ENCODE measurements at regions not wholly inside any gene's neighbourhood (a gene's known extent, or its start where the extent isn't known, plus 50 kb on each side); places are given as distances from the start of the nearest gene placed in this dataset.
A peak's percentile ranks its signal among the peaks of the same experiment; 100 is the strongest.
"Not testable (repeated sequence)": the region's sequence is repeated elsewhere in the genome, so short reads cannot be mapped to it uniquely, and the experiment has no call there.

DNA sequence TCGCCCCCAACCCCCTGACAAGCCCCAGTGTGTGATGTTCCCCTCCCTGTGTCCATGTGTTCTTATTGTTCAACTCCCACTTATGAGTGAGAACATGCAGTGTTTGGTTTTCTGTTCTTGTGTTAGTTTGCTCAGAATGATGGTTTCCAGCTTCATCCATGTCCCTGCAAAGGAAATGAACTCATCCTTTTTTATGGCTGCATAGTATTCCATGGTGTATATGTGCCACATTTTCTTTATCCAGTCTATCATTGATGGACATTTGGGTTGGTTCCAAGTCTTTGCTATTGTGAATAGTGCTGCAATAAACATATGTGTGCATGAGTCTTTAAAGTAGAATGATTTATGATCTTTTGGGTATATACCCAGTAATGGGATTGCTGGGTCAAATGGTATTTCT, 107.5 kb downstream of the UTP18 start:
- peaks cover 26% of the 10 kb centered on the region for H3K27me3 ChIP-seq (replicated peaks; ENCODE audit: control insufficient read depth, insufficient read depth, low read length)
- DNase-seq (ENCODE audit: low read depth); H3K4me1 ChIP-seq (ENCODE audit: control insufficient read depth, insufficient read depth, low read length); H3K36me3 ChIP-seq (ENCODE audit: control insufficient read depth, insufficient read depth, low read length, severe bottlenecking); H3K9ac ChIP-seq (ENCODE audit: low read length); H3K9me3 ChIP-seq (ENCODE audit: control insufficient read depth, low read length); H3K4me3 ChIP-seq (ENCODE audit: low read length): not testable (repeated sequence)

GRCh38 chr17:51371732-51372151, 111.4 kb downstream of the UTP18 start:
- Histone ChIP-seq H3K36me3 (ENCODE audit: control insufficient read depth, insufficient read depth, low read length, severe bottlenecking) (no peaks in the 10 kb centered on the region), H3K4me1 (ENCODE audit: control insufficient read depth, insufficient read depth, low read length) (no peaks in the 10 kb centered on the region), H3K9ac (ENCODE audit: low read length) (no peak overlapping the region), H3K4me3 (ENCODE audit: low read length) (no peak overlapping the region), H3K9me3 (ENCODE audit: control insufficient read depth, low read length) (no peaks in the 10 kb centered on the region), H3K27me3 (replicated peaks; ENCODE audit: control insufficient read depth, insufficient read depth, low read length) (peaks cover 21% of the 10 kb centered on the region)
- peak; percentile 37 for DNase-seq (ENCODE audit: low read depth)

DNA sequence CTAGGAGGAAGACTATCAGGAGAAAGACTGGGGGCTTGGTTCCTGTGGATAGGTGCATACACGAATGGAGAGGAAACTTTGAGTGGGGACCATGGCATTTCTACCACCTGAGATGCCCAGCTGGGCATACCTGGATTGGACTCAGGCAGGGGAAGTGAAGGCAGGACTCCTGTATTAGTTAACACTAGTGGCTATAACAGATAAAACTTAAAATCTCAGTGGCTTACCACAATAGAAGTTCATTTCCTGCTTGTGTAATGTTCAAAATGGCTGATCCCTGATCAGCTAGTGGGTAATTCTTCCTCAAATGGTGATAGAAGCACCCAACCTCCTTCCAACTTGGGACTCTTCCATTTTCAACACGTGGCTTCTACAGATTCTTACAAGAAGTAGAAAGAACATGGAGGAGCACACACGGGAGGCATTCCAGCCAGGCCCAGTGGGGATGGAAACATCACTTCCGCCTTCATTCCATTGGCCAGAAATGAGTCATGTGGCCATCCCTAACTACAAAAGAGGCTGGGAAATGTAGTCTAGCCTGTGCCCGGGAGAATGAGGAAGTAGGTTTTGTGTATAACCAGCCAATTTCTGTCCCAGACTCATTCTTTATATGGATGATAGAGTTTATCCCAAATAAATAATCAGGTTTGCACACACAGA, 112.1 kb downstream of the UTP18 start:
- H3K4me1 ChIP-seq (ENCODE audit: control insufficient read depth, insufficient read depth, low read length): no peaks in the 10 kb centered on the region
- no peaks in the 10 kb centered on the region for H3K9me3 ChIP-seq (ENCODE audit: control insufficient read depth, low read length)
- peaks cover 21% of the 10 kb centered on the region for H3K27me3 ChIP-seq (replicated peaks; ENCODE audit: control insufficient read depth, insufficient read depth, low read length)
- peak overlapping the region; percentile 49 for H3K4me3 ChIP-seq (ENCODE audit: low read length)
- H3K9ac ChIP-seq (ENCODE audit: low read length): no peak overlapping the region
- H3K36me3 ChIP-seq (ENCODE audit: control insufficient read depth, insufficient read depth, low read length, severe bottlenecking): no peaks in the 10 kb centered on the region
- DNase-seq (ENCODE audit: low read depth): peak; percentile 5

- Histone ChIP-seq H3K4me3 (ENCODE audit: low read length) (no peak overlapping the region), H3K27me3 (replicated peaks; ENCODE audit: control insufficient read depth, insufficient read depth, low read length) (peaks cover 20% of the 10 kb centered on the region), H3K9me3 (ENCODE audit: control insufficient read depth, low read length) (no peaks in the 10 kb centered on the region), H3K4me1 (ENCODE audit: control insufficient read depth, insufficient read depth, low read length) (no peaks in the 10 kb centered on the region), H3K9ac (ENCODE audit: low read length) (no peak overlapping the region), H3K36me3 (ENCODE audit: control insufficient read depth, insufficient read depth, low read length, severe bottlenecking) (no peaks in the 10 kb centered on the region)
- no peak for DNase-seq (ENCODE audit: low read depth)
Measured at GRCh38 chr17:51373489-51374152, 113.3 kb downstream of the UTP18 start.

DNA sequence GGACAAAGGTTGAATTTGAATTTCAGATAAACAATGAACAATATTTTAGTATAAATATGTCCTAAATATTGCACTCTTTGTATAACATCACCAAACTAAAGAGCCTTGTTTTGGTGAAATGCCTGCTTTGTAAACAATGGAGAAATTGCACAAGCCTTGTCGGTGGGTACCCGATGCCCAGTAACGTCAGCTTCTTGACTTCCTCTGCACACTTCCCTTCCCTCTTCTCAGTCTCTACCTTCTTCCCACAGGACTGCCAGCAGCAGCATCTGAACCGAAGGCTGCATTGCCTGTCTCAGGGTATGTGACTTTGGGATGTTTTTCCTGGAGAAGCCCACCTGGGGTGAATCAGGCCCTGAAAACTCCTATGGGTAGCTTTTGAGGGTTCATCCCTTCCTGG, 113.9 kb downstream of the UTP18 start:
- no peak for DNase-seq (ENCODE audit: low read depth)
- Histone ChIP-seq H3K4me1 (ENCODE audit: control insufficient read depth, insufficient read depth, low read length) (no peaks in the 10 kb centered on the region), H3K27me3 (replicated peaks; ENCODE audit: control insufficient read depth, insufficient read depth, low read length) (peaks cover 14% of the 10 kb centered on the region), H3K9ac (ENCODE audit: low read length) (no peak overlapping the region), H3K9me3 (ENCODE audit: control insufficient read depth, low read length) (no peaks in the 10 kb centered on the region), H3K36me3 (ENCODE audit: control insufficient read depth, insufficient read depth, low read length, severe bottlenecking) (no peaks in the 10 kb centered on the region), H3K4me3 (ENCODE audit: low read length) (no peak overlapping the region)

DNA sequence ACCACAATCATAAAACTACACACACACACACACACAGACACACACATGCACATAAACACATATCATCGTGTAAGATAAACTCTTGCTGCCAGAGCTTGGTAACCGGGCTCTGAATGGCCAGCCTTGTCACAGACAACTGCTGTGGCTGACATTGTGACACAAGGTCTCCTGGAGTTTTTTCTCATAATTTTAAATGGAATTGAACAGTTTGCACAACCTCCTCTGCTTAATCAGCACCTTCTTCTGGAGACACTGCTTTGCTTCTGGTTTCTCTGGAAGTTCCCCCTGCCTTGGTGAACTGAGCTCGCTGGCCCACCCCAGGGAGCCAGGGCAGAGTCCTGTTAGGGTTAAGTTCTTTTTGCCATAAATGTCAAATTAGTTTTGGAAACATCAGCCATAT, 115.4 kb downstream of the UTP18 start:
- Histone ChIP-seq H3K9ac (ENCODE audit: low read length) (no peak overlapping the region), H3K27me3 (replicated peaks; ENCODE audit: control insufficient read depth, insufficient read depth, low read length) (peaks cover 10% of the 10 kb centered on the region), H3K9me3 (ENCODE audit: control insufficient read depth, low read length) (no peaks in the 10 kb centered on the region), H3K36me3 (ENCODE audit: control insufficient read depth, insufficient read depth, low read length, severe bottlenecking) (no peaks in the 10 kb centered on the region), H3K4me3 (ENCODE audit: low read length) (no peak overlapping the region), H3K4me1 (ENCODE audit: control insufficient read depth, insufficient read depth, low read length) (no peaks in the 10 kb centered on the region)
- no peak for DNase-seq (ENCODE audit: low read depth)

GRCh38 chr17:51376739-51377138, 116.4 kb downstream of the UTP18 start:
- no peaks in the 10 kb centered on the region for H3K36me3 ChIP-seq (ENCODE audit: control insufficient read depth, insufficient read depth, low read length, severe bottlenecking)
- no peaks in the 10 kb centered on the region for H3K9me3 ChIP-seq (ENCODE audit: control insufficient read depth, low read length)
- DNase-seq (ENCODE audit: low read depth): no peak
- H3K27me3 ChIP-seq (replicated peaks; ENCODE audit: control insufficient read depth, insufficient read depth, low read length): peaks cover 9% of the 10 kb centered on the region
- H3K4me3 ChIP-seq (ENCODE audit: low read length): no peak overlapping the region
- no peaks in the 10 kb centered on the region for H3K4me1 ChIP-seq (ENCODE audit: control insufficient read depth, insufficient read depth, low read length)
- H3K9ac ChIP-seq (ENCODE audit: low read length): no peak overlapping the region

GRCh38 chr17:51381262-51381661, 120.9 kb downstream of the UTP18 start:
- H3K4me3 ChIP-seq (ENCODE audit: low read length): no peak overlapping the region
- no peak for DNase-seq (ENCODE audit: low read depth)
- H3K9me3 ChIP-seq (ENCODE audit: control insufficient read depth, low read length): no peaks in the 10 kb centered on the region
- peaks cover 8% of the 10 kb centered on the region for H3K27me3 ChIP-seq (replicated peaks; ENCODE audit: control insufficient read depth, insufficient read depth, low read length)
- no peaks in the 10 kb centered on the region for H3K4me1 ChIP-seq (ENCODE audit: control insufficient read depth, insufficient read depth, low read length)
- no peak overlapping the region for H3K9ac ChIP-seq (ENCODE audit: low read length)
- no peaks in the 10 kb centered on the region for H3K36me3 ChIP-seq (ENCODE audit: control insufficient read depth, insufficient read depth, low read length, severe bottlenecking)

- no peak overlapping the region for H3K4me3 ChIP-seq (ENCODE audit: low read length)
- H3K36me3 ChIP-seq (ENCODE audit: control insufficient read depth, insufficient read depth, low read length, severe bottlenecking): no peaks in the 10 kb centered on the region
- H3K9ac ChIP-seq (ENCODE audit: low read length): no peak overlapping the region
- DNase-seq (ENCODE audit: low read depth): no peak
- H3K4me1 ChIP-seq (ENCODE audit: control insufficient read depth, insufficient read depth, low read length): no peaks in the 10 kb centered on the region
- peaks cover 4% of the 10 kb centered on the region for H3K27me3 ChIP-seq (replicated peaks; ENCODE audit: control insufficient read depth, insufficient read depth, low read length)
- no peaks in the 10 kb centered on the region for H3K9me3 ChIP-seq (ENCODE audit: control insufficient read depth, low read length)
Measured at GRCh38 chr17:51385208-51385607, 124.9 kb downstream of the UTP18 start.

DNA sequence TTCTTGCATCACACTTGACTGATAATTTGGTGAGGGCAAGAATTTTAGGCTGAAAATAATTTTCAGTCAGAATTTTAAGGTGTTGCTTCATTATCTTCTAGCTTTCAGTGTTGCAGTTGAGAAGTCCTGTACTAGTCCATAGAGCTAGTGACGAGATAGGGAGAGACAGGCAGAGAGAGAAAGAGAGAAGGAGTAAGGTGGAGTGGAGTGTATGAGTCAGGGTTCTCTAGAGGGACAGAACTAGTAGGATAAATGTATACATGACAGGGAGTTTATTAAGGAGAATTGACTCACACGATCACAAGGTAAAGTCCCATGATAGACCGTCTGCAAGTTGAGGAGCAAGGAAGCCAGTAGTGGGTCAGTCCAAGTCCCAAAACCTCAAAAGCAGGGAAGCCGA, 127.2 kb downstream of the UTP18 start:
- Histone ChIP-seq H3K27me3 (replicated peaks; ENCODE audit: control insufficient read depth, insufficient read depth, low read length) (peaks cover 4% of the 10 kb centered on the region), H3K9ac (ENCODE audit: low read length) (no peak overlapping the region)
- no peak for DNase-seq (ENCODE audit: low read depth)

DNA sequence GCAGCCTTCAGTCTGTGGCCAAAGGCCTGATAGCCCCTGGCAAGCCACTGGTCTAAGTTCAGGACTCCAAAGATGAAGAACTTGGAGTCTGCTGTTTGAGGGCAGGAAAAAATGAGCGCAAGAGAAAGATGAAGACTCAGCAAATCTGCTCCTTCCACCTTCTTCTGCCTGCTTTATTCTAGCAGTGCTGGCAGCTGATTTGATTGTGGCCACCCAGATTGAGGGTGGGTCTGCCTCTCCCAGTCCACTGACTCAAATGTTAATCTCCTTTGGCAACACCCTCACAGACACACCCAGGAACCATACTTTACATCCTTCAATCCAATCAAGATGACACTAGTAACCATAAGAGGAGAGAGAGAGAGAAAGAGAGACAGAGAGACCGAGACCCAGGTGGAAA, 127.6 kb downstream of the UTP18 start:
- Histone ChIP-seq H3K4me3 (ENCODE audit: low read length) (no peak overlapping the region), H3K36me3 (ENCODE audit: control insufficient read depth, insufficient read depth, low read length, severe bottlenecking) (no peaks in the 10 kb centered on the region), H3K9me3 (ENCODE audit: control insufficient read depth, low read length) (peaks cover 4% of the 10 kb centered on the region), H3K27me3 (replicated peaks; ENCODE audit: control insufficient read depth, insufficient read depth, low read length) (peaks cover 4% of the 10 kb centered on the region), H3K9ac (ENCODE audit: low read length) (no peak overlapping the region), H3K4me1 (ENCODE audit: control insufficient read depth, insufficient read depth, low read length) (no peaks in the 10 kb centered on the region)
- DNase-seq (ENCODE audit: low read depth): no peak

More for the DNA sequence above, 127.2 kb downstream of the UTP18 start:
- no peaks in the 10 kb centered on the region for H3K4me1 ChIP-seq (ENCODE audit: control insufficient read depth, insufficient read depth, low read length)
- H3K36me3 ChIP-seq (ENCODE audit: control insufficient read depth, insufficient read depth, low read length, severe bottlenecking): no peaks in the 10 kb centered on the region
- peaks cover 4% of the 10 kb centered on the region for H3K9me3 ChIP-seq (ENCODE audit: control insufficient read depth, low read length)
- H3K4me3 ChIP-seq (ENCODE audit: low read length): no peak overlapping the region

DNA sequence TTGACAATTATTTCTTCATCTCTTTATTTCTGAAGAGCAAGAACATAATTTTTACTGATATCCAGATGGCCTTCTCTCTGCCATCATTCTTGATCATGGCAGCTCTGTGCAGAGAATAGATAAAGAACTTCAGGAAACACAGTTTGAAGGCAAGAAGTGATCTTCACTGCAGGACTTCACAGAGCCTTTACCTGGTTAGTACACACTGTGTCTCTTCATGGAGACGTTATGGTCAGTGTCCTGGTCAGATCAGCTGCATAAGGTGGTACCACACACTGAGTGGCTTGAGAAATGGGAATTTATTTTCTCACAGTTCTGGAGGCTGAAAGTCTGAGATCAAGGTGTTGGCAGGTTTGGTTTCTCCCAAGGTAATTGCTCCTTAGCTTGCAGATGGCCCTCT, 129.5 kb downstream of the UTP18 start:
- Histone ChIP-seq H3K36me3 (ENCODE audit: control insufficient read depth, insufficient read depth, low read length, severe bottlenecking) (no peaks in the 10 kb centered on the region), H3K9ac (ENCODE audit: low read length) (no peak overlapping the region), H3K4me3 (ENCODE audit: low read length) (no peak overlapping the region), H3K9me3 (ENCODE audit: control insufficient read depth, low read length) (peaks cover 4% of the 10 kb centered on the region), H3K27me3 (replicated peaks; ENCODE audit: control insufficient read depth, insufficient read depth, low read length) (no peaks in the 10 kb centered on the region), H3K4me1 (ENCODE audit: control insufficient read depth, insufficient read depth, low read length) (no peaks in the 10 kb centered on the region)
- no peak for DNase-seq (ENCODE audit: low read depth)
